ENCODE measurements at regions not wholly inside any gene's neighbourhood (a gene's known extent, or its start where the extent isn't known, plus 50 kb on each side); places are given as distances from the start of the nearest gene placed in this dataset.
"Not testable (repeated sequence)": the region's sequence is repeated elsewhere in the genome, so short reads cannot be mapped to it uniquely, and the experiment has no call there.

DNA sequence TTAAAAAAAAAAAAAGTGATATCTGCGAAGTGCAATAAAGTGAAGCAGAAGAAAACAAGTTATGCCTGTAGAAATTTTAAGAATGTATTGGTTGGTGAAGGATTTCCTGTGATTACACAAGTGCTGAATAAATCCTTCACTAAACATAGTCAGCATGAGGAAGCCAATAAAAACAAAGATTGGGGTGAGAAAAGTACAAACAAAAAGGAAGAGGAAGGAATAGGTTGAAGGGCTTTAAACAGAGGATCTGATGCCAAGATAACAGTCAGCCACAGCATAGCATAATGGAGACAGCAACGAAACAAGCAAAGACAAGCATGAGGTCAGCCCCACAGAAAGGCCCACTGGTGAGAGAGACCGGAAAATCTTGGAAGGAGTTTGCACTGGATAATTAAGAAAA, 372.2 kb downstream of the ADAM29 start:
- H3K4me3 Mint-ChIP-seq: no peak overlapping the region

DNA sequence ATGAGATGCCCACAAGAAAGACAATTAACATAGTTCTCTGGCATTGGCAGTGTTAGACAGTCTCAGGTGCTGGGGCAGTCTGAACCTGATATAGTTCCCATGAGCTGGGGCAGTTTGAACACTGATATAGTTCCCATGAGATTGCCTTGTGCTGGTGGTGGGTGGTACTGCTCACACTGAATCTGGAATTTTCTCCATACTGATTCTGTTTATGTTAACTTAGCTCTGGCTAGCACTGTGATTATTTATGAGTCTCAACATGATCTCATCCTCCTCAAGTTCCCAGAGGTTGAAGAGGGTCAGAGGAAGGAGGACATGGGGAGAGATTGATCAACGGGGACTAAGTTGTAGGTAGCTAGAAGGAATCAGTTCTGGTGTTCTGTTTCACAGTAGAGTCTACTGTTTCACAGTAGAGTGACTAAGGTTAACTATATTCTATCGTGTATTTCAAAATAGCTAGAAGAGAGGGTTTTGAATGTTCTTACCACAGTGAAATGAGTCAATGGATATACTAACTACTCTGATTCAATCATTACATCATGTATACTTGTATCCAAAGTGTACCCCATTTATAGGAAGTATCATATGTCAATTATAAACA, 379.9 kb downstream of the ADAM29 start:
- peaks cover 0 to 5% of the 10 kb centered on the region in 2 donors for H3K9me3 Mint-ChIP-seq
- ATAC-seq (no peak), DNase-seq (no peak)
- no peaks in the 10 kb centered on the region for H3K4me1 Mint-ChIP-seq
- H3K27ac Mint-ChIP-seq: no peak overlapping the region
- H3K4me3 Mint-ChIP-seq: no peak overlapping the region
- H3K27me3 Mint-ChIP-seq: no peaks in the 10 kb centered on the region

More for the DNA sequence above, 372.2 kb downstream of the ADAM29 start:
- H3K4me1 Mint-ChIP-seq: no peaks in the 10 kb centered on the region
- no peak overlapping the region for H3K27ac Mint-ChIP-seq
- peaks cover 0 to 6% of the 10 kb centered on the region in 2 donors for H3K9me3 Mint-ChIP-seq
- DNase-seq (no peak), ATAC-seq (no peak)
- no peaks in the 10 kb centered on the region for H3K27me3 Mint-ChIP-seq

DNA sequence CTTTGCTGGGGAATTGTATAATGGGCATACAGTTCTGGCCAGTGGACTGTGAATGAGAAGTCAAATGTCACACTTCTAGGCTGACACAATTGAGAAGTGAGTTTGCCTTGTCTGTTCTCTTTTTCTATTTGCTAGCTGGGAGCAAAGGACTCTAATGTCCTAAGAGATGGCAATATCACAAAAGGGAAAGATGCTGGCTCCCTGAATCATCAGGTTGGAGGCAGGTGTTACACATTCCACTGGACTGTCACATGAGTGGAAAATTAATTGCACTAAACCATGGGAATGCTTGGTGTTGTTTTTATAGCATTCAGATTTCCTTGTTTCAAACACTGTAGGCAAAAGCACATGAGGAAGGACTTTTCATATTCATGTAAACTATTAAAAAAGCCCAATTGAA, 388.3 kb downstream of the ADAM29 start:
- Mint-ChIP-seq H3K4me3 (no peak overlapping the region), H3K27me3 (no peaks in the 10 kb centered on the region), H3K27ac (no peak overlapping the region), H3K9me3 (peaks cover 0 to 5% of the 10 kb centered on the region in 2 donors), H3K4me1 (no peaks in the 10 kb centered on the region)
- DNase-seq (no peak), ATAC-seq (no peak)

DNA sequence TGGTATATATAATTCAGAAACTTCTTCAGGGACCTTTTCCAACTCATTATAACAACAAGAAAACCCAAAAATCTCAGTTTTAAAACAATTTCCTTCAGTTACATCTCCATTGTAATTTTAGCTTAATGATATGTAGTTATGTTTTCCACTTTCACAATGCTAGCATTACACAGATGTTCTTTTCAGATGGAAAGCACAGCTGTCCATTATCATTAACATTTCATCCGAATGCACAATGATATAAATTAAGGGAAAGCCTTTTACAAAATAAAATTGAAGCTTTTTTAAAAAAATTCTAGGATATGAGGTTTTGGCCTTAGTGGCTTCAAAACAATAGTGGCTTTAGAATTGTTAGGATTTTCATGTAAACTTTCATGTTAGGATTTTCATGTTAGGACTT, 389.2 kb downstream of the ADAM29 start:
- peaks cover 0 to 7% of the 10 kb centered on the region in 2 donors for H3K9me3 Mint-ChIP-seq
- no peak for ATAC-seq
- H3K4me3 Mint-ChIP-seq: no peak overlapping the region
- H3K4me1 Mint-ChIP-seq: no peaks in the 10 kb centered on the region
- no peak overlapping the region for H3K27ac Mint-ChIP-seq
- no peak for DNase-seq
- no peaks in the 10 kb centered on the region for H3K27me3 Mint-ChIP-seq

DNA sequence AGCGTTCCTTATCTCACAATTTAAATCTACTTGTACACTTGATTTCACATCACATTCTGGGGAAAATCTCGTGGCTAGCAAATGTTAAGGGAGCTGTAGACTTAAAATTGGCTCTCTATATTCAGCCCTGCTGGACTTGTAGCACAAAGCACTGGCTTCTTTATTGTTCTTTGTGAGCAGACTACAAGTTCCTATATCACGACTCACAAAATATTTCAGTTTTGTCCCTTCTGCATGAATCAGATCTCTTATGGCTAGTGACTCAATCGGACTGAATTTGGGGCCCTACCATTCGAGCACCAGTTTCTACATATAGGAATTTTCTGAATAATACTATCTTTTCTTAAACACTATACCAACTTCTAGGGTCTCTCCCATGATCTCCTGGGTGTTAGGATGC, 390.1 kb downstream of the ADAM29 start:
- Mint-ChIP-seq H3K4me1 (no peaks in the 10 kb centered on the region), H3K27ac (peak overlapping the region in 1 of 2 donors; percentile 9), H3K4me3 (no peak overlapping the region), H3K27me3 (no peaks in the 10 kb centered on the region), H3K9me3 (peaks cover 0 to 7% of the 10 kb centered on the region in 2 donors)
- ATAC-seq: no peak
- DNase-seq: no peak

DNA sequence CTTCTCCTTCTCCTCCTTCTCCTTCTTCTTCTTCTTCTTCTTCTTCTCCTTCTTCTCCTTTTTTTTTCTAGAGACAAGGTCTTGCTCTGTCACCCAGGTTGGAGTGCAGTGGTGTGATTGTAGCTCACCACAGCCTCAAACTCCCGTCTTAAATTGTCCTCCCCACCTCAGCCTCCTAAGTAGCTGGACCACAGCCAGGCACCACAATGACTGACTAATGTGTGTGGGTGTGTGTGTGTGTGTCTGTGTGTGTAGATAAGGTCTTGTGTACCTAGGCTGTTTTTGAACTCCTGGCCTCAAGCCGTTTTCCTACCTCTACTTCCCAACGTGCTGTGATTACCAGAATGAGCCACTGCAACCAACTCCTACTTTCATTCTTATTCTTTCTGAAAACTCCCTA, 390.9 kb downstream of the ADAM29 start:
- ATAC-seq: no peak
- no peaks in the 10 kb centered on the region for H3K4me1 Mint-ChIP-seq

DNA sequence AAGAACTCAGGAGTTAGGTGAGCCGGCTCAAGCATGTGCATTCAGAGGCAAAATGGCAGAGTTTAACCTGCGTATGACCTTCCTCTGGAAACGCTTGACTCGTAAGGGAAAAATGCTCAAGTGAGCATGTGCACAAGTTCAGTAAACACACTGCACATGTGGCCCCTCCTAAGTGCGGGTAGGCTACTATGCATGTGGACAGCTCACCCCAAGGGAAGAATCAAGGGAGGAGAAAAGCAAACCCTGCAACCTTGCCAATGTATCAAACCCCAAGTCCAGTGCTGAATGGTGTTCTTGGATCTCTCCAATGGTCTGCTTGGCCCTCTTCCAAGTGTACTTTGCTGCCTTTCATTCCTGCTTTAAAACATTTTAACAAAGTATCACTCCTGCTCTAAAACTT, 407.1 kb downstream of the ADAM29 start:
- no peak overlapping the region for H3K27ac Mint-ChIP-seq
- H3K4me1 Mint-ChIP-seq: no peaks in the 10 kb centered on the region
- H3K4me3 Mint-ChIP-seq: no peak overlapping the region
- no peaks in the 10 kb centered on the region for H3K9me3 Mint-ChIP-seq
- H3K27me3 Mint-ChIP-seq: no peaks in the 10 kb centered on the region
- ATAC-seq (no peak), DNase-seq (no peak)

More for the DNA sequence above, 390.9 kb downstream of the ADAM29 start:
- Mint-ChIP-seq H3K4me3 (no peak overlapping the region), H3K27ac (peak overlapping the region in 1 of 2 donors; percentile 43), H3K27me3 (no peaks in the 10 kb centered on the region), H3K9me3 (peaks cover 0 to 7% of the 10 kb centered on the region in 2 donors)
- no peak for DNase-seq

DNA sequence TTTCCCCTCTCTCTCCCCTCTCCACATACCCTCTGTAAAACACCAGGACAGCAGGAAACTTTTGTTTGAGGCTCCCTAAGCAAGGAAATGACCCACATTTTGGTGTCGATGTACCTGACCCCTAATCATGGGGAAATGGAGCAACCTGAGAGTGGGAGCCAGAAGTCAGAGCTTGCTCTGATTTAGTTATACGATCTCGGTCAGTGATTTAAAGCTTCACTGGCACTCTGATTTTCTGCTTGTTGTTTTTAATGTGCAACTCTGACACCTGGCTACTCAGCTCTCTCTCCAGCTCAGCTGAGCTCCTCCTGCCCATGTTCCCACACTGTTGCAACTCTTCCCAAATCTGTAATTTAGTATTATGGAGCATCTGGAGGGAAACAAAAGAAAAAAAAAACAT, 408.6 kb downstream of the ADAM29 start:
- no peaks in the 10 kb centered on the region for H3K9me3 Mint-ChIP-seq

DNA sequence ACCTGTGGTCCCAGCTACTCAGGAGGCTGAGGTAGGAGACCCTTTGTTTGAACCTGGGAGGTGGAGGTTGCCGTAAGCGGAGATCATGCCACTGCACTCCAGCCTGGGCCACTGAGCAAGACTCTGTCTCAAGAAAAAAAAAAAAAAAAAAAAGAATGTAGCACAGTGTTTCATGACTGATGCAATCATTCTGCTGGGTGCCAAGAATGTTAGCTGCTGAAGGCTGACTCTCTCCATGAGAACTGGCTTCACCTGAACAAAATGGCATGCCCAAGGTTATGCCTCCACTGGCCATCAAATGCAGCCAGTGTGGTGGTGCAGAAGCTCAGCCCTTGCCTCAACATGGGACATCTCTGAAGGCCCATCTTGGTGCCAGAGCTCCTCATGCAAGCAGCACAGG, 412.1 kb downstream of the ADAM29 start:
- Mint-ChIP-seq H3K4me3 (no peak overlapping the region), H3K4me1 (no peaks in the 10 kb centered on the region), H3K27me3 (no peaks in the 10 kb centered on the region), H3K27ac (no peak overlapping the region), H3K9me3 (no peaks in the 10 kb centered on the region)
- ATAC-seq (no peak), DNase-seq (no peak)

More for the DNA sequence above, 408.6 kb downstream of the ADAM29 start:
- DNase-seq (no peak), ATAC-seq (no peak)
- Mint-ChIP-seq H3K4me3 (no peak overlapping the region), H3K4me1 (no peaks in the 10 kb centered on the region), H3K27me3 (no peaks in the 10 kb centered on the region), H3K27ac (no peak overlapping the region)

DNA sequence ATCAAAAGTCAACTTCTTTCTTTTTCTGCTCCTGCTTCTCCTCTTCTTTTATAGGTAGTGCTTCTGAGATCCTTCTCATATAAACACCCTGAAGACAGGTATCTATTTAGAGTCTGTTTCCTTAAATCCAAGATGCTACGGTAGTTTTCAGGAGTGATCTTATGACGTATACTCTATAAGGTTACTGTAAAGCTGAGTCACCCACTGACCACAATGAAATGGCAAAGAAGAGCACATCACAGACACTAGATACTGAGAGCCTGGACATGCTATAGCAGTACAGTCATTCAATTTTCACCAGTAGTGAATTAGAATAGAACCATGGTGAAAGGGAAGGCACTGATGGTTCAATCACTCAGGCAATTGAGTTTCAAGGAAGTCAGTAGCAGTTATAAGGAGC, 412.5 kb downstream of the ADAM29 start:
- H3K4me1 Mint-ChIP-seq: no peaks in the 10 kb centered on the region
- no peak overlapping the region for H3K4me3 Mint-ChIP-seq
- no peaks in the 10 kb centered on the region for H3K9me3 Mint-ChIP-seq
- ATAC-seq (no peak), DNase-seq (no peak)
- no peaks in the 10 kb centered on the region for H3K27me3 Mint-ChIP-seq
- no peak overlapping the region for H3K27ac Mint-ChIP-seq

DNA sequence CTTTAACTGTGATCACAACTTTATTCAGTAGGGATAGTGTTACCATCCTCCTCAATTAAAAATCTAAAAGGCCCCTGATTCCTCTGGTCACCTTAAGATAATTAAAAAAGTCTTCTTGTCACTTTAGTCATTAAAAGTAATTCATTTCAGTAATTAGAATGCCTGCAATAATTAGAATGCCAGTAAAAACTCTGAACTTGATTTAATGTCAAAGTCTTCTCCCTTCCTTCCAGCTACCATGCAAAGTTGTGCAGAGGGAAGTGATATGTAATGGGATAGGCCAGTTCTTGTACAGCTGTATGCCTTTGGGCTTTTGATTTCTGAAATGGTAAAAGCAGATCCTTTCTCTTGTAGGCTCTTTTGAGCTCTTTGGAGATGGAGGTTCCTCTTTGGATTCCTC, 417.2 kb downstream of the ADAM29 start:
- Mint-ChIP-seq H3K9me3 (no peaks in the 10 kb centered on the region), H3K27me3 (no peaks in the 10 kb centered on the region), H3K4me3 (no peak overlapping the region), H3K4me1 (no peaks in the 10 kb centered on the region), H3K27ac (no peak overlapping the region)
- ATAC-seq (no peak), DNase-seq (no peak)

DNA sequence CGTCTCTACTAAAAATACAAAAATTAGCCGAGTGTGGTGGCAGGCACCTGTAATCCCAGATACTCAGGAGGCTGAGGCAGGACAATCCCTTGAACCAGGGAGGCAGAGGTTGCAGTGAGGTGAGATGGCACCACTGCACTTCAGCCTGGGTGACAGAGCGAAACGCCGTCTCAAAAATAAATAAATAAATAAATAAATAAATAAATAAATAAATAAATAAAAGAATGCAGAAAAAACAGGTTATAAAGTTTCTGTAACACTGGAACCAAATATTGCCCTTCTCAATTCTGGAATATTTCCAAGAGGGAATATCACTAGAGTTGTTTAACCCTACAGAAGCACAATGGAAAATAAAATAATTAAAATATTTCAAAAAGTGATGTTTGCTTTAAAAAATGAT, 418.4 kb downstream of the ADAM29 start:
- not testable (repeated sequence) for DNase-seq, H3K9me3 Mint-ChIP-seq, H3K27me3 Mint-ChIP-seq, H3K4me3 Mint-ChIP-seq, H3K4me1 Mint-ChIP-seq, ATAC-seq, H3K27ac Mint-ChIP-seq

DNA sequence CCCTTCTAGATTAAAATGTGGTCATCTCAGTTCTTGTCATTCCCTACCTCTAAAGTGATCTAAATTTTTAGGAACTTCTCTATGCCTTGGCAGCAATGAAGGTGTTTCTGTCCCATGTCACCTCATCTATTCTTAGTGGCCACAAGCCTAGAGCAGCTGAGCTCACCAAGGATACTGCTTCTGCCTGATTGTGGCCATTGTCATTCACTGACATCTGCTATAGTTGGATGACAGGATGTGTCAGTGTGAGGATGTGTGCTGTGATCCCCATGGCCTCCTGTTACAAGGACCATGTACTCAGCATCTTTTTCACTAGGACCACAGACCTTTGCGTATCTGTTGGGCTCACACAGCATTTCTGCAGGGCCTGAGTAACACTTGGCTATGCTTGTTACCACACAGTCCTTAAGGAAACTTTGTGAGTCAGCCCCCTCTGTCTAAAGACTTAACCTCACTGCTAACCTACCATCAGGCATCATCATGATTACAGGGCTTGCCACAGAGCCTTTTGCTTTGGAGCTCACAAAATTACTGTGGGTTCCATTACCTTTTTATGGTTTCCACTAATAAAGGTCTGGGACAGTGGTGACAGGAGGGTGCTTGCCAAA, 421.0 kb downstream of the ADAM29 start:
- Mint-ChIP-seq H3K9me3 (peaks cover 4 to 6% of the 10 kb centered on the region in 2 donors), H3K4me3 (no peak overlapping the region), H3K27ac (no peak overlapping the region), H3K27me3 (no peaks in the 10 kb centered on the region), H3K4me1 (no peaks in the 10 kb centered on the region)
- DNase-seq (no peak), ATAC-seq (no peak)

DNA sequence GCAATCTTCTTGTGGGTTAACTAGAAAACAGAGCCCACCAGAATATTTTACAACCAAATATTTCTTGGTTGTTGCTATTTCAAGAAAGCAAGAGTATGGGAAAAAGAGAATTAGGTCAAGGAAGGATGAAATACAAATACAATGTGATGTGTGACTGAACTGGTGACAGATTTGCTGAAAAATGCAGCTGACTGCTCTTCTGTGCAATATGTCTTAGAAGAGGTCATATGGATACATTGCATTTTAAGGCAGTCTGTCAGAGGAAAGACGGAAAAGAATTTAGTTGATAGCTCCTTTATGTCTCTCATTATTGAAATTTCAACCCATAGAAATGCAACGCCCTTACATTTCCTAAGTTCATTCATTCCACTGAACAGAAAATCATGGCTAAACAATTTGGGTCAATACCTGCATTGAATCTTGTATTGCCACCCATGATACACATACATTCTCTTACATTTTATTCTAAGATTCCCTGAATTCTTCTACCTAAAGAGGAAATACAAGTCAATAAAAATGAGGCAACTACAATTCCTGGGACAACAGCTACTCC, 423.1 kb downstream of the ADAM29 start:
- ATAC-seq: no peak
- no peak for DNase-seq
- Mint-ChIP-seq H3K27ac (no peak overlapping the region), H3K27me3 (no peaks in the 10 kb centered on the region), H3K4me3 (no peak overlapping the region), H3K9me3 (peaks cover 5 to 9% of the 10 kb centered on the region in 2 donors), H3K4me1 (no peaks in the 10 kb centered on the region)

DNA sequence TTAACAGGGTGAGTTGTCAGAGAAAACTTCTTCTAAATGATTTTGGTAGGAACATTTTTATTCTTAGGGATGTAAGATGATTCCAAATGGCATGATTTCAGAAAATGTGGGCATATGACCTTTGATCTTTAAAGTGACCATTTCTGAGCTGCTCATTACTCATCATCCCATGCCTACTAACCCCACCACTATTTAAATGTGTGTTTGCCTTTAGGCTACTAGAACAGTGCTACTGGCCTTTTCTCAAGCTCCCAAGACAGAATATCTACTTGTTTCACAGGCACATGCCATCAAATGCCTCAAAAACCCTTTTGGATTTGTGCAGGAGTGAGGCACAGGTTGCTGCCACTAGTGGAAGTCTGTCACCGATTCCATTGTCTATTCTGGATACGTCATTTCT, 428.2 kb downstream of the ADAM29 start:
- Mint-ChIP-seq H3K4me3 (no peak overlapping the region), H3K4me1 (no peaks in the 10 kb centered on the region), H3K27ac (no peak overlapping the region), H3K9me3 (peaks cover 5 to 9% of the 10 kb centered on the region in 2 donors), H3K27me3 (no peaks in the 10 kb centered on the region)
- DNase-seq (no peak), ATAC-seq (no peak)

DNA sequence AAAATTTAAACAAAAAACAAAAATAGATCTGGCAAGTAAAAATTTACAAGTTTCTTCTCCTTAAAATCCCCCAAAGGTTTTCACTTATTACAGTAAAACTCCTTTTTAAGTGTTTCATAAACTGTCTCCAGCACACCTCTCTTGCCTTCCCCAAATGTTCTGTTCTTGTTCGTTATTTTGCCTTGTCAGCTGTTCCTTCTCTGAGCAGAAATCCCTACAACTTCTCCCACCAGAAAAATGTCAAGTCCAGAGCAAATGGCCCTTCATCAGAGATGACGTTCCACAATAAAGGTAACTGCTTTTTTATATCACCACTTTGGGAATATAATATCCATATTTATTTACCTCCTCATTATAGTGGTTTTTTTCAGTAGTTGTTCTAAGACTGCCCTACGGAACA, 432.1 kb downstream of the ADAM29 start:
- no peaks in the 10 kb centered on the region for H3K4me1 Mint-ChIP-seq
- H3K27me3 Mint-ChIP-seq: no peaks in the 10 kb centered on the region
- DNase-seq: no peak
- peaks cover 0 to 12% of the 10 kb centered on the region in 2 donors for H3K9me3 Mint-ChIP-seq
- no peak for ATAC-seq
- peak overlapping the region in 1 of 2 donors; percentile 46 for H3K27ac Mint-ChIP-seq
- no peak overlapping the region for H3K4me3 Mint-ChIP-seq
